Immature natural killer cell (primary cell): ENCODE measurements at regions not wholly inside any gene's neighbourhood (a gene's known extent, or its start where the extent isn't known, plus 50 kb on each side); places are given as distances from the start of the nearest gene placed in this dataset.

Experiments
- DNase-seq, 3 donors: peaks; one replicate each; pipeline ENCODE4 v3.0.0; 2022; ENCODE audit warnings: mixed read lengths in 1 of 3
- H3K27ac Mint-ChIP-seq, 6 donors: one replicate each; pipeline ENCODE4 v1.8.0; 2020; ENCODE audit warnings: mixed read lengths in 6 of 6, mild to moderate bottlenecking in 5 of 6, inconsistent platforms in 4 of 6, moderate library complexity in 3 of 6
- H3K27me3 Mint-ChIP-seq, 3 donors: one replicate each; pipeline ENCODE4 v1.8.0; 2020 to 2021; ENCODE audit warnings: low read depth in 3 of 3, mild to moderate bottlenecking in 3 of 3, mixed read lengths in 3 of 3, moderate library complexity in 3 of 3, inconsistent platforms in 1 of 3
- H3K36me3 Mint-ChIP-seq, 3 donors: one replicate each; pipeline ENCODE4 v1.8.0; 2020; ENCODE audit warnings: mixed read lengths in 3 of 3, inconsistent platforms in 2 of 3, mild to moderate bottlenecking in 2 of 3
- H3K4me1 Mint-ChIP-seq, 2 donors: one replicate each; pipeline ENCODE4 v1.8.0; 2020; ENCODE audit warnings: inconsistent platforms in 2 of 2, mild to moderate bottlenecking in 2 of 2, mixed read lengths in 2 of 2, moderate library complexity in 1 of 2
- H3K4me3 Mint-ChIP-seq, 5 donors: one replicate each; pipeline ENCODE4 v1.8.0; 2020; ENCODE audit warnings: mild to moderate bottlenecking in 5 of 5, mixed read lengths in 5 of 5, inconsistent platforms in 3 of 5, moderate library complexity in 3 of 5
- H3K9me3 Mint-ChIP-seq, 6 donors: one replicate each; pipeline ENCODE4 v1.8.0; 2020; ENCODE audit warnings: mild to moderate bottlenecking in 6 of 6, mixed read lengths in 6 of 6, inconsistent platforms in 4 of 6, moderate library complexity in 3 of 6

DNA sequence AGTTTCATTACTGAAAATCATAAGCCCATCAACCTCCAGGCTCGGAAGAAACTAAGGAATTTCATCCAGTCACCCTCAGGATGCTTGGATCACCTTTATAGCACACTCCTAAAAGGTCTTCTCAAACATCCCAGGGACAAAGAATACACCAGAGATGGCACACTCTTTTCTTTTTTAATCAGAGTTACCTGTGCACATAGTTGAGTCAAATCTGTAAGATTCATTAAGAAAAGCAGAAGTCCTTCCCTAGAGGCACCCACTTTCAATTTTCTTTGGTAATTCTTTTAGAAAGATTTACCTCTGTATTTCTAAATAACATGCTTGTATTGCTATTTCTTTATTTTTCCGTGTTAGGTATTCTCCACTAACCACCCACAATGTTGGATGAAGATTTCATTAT lies 50.6 kb upstream of the IL6 start:
- H3K4me3 Mint-ChIP-seq, result no peak overlapping the region

DNA sequence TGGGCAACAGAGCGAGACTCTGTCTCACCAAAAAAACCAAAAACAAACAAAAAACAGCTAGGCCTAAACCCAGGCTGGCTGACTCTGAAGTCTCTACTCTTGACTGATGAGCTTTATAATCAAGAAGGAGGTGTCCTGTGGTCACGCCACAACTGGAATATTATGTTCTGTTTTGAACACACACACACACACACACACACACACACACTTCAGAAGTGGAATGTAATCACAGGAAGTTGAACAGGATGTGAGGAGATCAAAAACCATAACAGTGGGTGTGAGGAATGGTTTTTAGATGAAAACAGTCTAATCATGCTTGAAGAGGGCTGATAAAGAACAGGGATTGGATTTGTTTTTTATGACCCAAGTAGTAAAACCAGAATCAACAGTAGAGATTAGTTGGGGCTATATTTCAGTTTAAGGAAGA lies 51.1 kb upstream of the IL6 start:
- Mint-ChIP-seq H3K4me3 (peak overlapping the region in 1 of 5 donors; percentile 42), H3K4me1 (peaks cover 4 to 15% of the 10 kb centered on the region in 2 donors), H3K27me3 (peaks cover 0 to 10% (median under 1%) of the 10 kb centered on the region in 3 donors), H3K9me3 (peaks cover 0 to 2% (median 0%) of the 10 kb centered on the region in 6 donors), H3K36me3 (no peaks in the 10 kb centered on the region), H3K27ac (no peak overlapping the region)
- DNase-seq, result no peak

More for the DNA sequence above, 50.6 kb upstream of the IL6 start:
- no peak for DNase-seq
- Mint-ChIP-seq H3K27me3 (peaks cover 0 to 11% (median 2%) of the 10 kb centered on the region in 3 donors), H3K36me3 (no peaks in the 10 kb centered on the region), H3K4me1 (peaks cover 4 to 15% of the 10 kb centered on the region in 2 donors), H3K27ac (no peak overlapping the region), H3K9me3 (peaks cover 0 to 2% (median 0%) of the 10 kb centered on the region in 6 donors)

DNA sequence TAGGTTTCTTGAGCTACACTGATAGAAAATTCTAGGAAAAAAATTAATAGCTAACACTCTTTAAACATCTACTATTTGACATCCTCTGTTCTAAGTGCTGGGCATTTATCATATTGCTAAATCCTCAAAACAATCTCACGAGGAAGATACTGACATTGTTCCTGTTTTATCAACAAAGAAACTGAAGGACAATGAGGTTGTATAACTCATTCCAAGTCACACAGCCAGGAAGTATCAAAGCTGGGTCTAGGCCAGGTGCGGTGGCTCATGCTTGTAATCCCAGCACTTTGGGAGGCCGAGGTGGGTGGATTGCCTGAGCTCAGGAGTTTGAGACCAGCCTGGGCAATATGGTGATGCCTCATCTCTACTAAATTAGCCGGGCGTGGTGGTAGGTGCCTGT lies 51.6 kb upstream of the IL6 start:
- DNase-seq, result no peak
- peaks cover 0 to 2% (median 0%) of the 10 kb centered on the region in 6 donors for H3K9me3 Mint-ChIP-seq
- H3K4me3 Mint-ChIP-seq, result no peak overlapping the region
- H3K4me1 Mint-ChIP-seq, result peaks cover 4 to 15% of the 10 kb centered on the region in 2 donors
- peaks cover 0 to 6% (median 0%) of the 10 kb centered on the region in 3 donors for H3K27me3 Mint-ChIP-seq
- H3K36me3 Mint-ChIP-seq, result no peaks in the 10 kb centered on the region
- H3K27ac Mint-ChIP-seq, result no peak overlapping the region

DNA sequence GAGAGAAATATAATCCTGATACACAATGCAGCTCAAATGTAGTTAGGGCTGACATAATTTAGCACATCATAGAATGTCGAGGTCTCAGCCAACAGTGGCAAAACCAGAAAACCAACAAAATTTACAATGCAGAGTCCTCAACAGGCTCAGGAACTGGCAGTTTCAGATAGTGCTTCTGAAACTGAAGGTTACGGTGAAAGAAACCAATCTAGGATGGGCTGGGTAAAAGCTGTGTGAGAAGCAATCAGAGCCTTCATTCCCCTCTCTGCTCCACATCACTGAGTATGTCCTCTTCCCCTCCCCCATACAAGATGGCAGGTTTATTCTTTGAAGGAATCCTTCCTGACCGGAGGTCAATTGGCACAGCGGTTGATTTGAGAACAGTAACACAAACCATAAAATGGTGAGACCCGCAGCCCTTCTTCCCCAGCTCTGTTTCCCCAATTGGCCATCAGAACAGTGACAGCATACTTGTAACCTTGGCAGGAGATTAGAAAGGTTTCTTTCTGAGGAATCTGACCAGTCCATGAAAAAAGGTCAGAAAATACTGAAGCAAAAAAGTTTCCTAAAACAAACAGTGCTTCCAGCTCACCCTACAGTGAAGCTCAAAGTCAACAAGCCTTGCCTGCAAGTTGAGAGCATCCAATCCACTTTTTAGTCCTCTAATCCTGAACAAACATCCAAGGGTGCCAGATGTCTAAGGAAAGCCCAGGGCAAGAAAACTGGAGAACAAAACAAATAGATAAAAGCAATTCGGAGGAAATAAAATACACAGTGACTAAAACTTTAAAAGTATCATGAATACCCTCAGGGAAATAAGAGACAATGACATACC lies 53.9 kb upstream of the IL6 start:
- H3K9me3 Mint-ChIP-seq, result peaks cover 0 to 2% (median 0%) of the 10 kb centered on the region in 6 donors
- no peaks in the 10 kb centered on the region for H3K36me3 Mint-ChIP-seq
- DNase-seq, result no peak
- no peak overlapping the region for H3K4me3 Mint-ChIP-seq
- peaks cover 4 to 11% of the 10 kb centered on the region in 2 donors for H3K4me1 Mint-ChIP-seq
- peaks cover 0 to 3% (median under 1%) of the 10 kb centered on the region in 3 donors for H3K27me3 Mint-ChIP-seq
- H3K27ac Mint-ChIP-seq, result no peak overlapping the region

DNA sequence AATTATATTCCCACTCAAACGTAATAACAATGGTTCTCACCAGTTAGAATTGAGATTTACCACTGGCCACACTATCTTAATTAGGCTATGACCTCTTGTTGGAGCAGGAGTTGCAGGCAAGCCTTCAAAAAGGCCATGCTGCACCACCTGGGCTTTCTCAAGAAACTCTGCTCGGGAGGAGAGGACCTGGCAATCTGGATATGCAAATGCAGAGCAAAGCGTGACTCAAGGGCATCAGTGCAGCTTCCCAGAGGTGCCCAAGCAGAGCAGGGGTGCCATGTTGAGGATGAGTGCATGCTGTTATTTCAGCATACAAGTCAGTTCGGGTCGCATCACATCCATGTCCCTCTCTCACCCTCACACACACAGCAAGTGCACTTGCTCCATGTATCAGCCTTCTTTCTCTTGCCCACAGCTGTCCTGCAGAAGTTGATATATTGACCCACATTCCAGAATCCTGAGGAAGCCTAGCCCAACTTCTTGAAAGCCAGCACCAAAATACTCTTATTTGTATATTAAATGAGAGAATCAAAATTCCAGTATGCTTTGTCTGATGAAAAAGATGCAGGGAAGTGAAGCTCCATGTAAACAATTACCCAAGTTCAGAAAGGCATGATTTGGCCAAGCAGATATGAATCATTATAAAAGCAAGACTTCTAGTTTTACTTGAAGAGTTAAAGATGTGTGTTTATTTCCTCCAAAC lies 55.7 kb upstream of the IL6 start:
- DNase-seq, result no peak
- Mint-ChIP-seq H3K27ac (no peak overlapping the region), H3K36me3 (no peaks in the 10 kb centered on the region), H3K4me3 (no peak overlapping the region), H3K9me3 (peaks cover 0 to 2% (median 0%) of the 10 kb centered on the region in 6 donors), H3K27me3 (peaks cover 1 to 2% (median 2%) of the 10 kb centered on the region in 3 donors), H3K4me1 (peaks cover 4 to 6% of the 10 kb centered on the region in 2 donors)

DNA sequence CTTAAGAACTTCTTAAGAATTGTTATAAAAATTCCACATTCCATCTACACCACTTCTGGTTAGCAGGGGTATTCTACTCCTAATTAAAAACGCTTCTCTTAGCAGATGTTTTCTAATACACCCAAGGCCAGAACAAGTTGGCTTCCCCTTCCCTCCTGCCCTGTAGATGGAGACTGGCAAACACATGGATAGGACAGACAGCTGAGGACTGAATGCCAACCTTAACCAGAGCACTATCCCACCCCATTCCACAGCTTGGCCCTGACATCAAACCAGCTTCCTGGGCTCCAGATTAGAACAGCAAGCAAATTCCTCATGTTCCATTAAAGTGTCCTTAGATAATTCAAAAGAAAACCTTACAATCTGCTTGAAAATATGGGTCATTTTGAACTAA lies 56.6 kb upstream of the IL6 start:
- Mint-ChIP-seq H3K4me1 (no peaks in the 10 kb centered on the region), H3K27me3 (peaks cover 1 to 2% (median 2%) of the 10 kb centered on the region in 3 donors)

DNA sequence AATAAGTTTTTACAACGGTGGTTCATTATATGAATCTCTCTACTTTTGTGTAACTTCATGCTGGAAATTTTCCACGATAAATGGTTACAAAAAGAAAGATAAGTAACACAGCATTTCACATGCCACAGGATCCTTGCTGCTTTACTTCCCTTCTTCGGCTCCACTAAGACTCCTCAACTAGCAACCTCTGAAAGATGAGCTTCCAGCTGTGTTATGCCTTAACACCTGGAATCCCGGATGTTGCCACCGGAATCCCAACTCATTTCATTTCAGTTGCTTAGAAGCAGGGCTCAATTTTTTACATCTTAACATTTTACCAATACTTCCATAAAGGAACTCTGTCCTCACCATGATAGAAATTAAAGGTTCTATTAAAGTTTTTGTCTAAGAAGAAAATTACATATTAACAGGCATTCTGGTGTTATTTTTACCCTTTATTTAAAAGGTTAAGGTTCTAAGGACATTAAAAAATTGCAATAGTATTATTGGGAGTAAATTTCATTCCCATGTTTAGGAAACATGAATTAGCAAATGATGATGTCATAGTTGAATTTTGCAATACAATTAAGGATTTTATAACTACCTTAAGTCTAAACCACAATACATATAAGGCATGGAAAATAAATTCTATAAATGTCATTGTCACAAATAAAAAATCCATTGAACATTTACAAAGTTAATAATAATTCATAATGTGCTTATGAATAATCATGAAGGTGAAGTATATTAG lies 57.1 kb upstream of the IL6 start:
- H3K9me3 Mint-ChIP-seq, result peaks cover 0 to 2% (median 0%) of the 10 kb centered on the region in 6 donors
- H3K4me1 Mint-ChIP-seq, result no peaks in the 10 kb centered on the region
- no peak overlapping the region for H3K27ac Mint-ChIP-seq
- peaks cover 1 to 2% (median 2%) of the 10 kb centered on the region in 3 donors for H3K27me3 Mint-ChIP-seq
- DNase-seq, result no peak
- H3K4me3 Mint-ChIP-seq, result no peak overlapping the region
- H3K36me3 Mint-ChIP-seq, result no peaks in the 10 kb centered on the region

More for the DNA sequence above, 56.6 kb upstream of the IL6 start:
- H3K4me3 Mint-ChIP-seq, result no peak overlapping the region
- DNase-seq, result no peak
- no peak overlapping the region for H3K27ac Mint-ChIP-seq
- H3K36me3 Mint-ChIP-seq, result no peaks in the 10 kb centered on the region
- H3K9me3 Mint-ChIP-seq, result peaks cover 0 to 2% (median 0%) of the 10 kb centered on the region in 6 donors

DNA sequence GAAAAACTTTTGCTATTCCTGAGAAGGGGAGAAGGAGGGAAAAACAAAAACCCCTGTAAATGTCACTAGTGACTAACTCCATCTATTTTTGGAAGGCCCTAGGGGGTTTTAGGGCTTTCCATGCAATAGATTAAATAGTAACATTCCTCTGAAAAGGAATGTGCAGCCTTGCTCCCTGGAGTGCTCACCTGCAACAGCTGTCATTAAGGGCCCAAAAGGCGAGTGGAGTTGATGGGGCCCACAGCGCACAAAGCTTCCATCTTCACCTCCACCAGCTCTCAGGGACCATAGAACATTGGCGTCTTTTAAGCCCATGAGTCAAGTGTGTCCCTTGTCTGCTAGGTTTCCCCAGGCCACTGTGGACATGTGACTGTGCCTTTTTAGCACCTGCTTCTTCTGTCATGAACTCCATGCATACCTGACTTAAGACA lies 58.0 kb upstream of the IL6 start:
- Mint-ChIP-seq H3K9me3 (peaks cover 0 to 2% (median 0%) of the 10 kb centered on the region in 6 donors), H3K27me3 (peaks cover 1 to 2% (median 2%) of the 10 kb centered on the region in 3 donors), H3K4me1 (no peaks in the 10 kb centered on the region), H3K27ac (no peak overlapping the region), H3K4me3 (no peak overlapping the region), H3K36me3 (no peaks in the 10 kb centered on the region)
- no peak for DNase-seq

DNA sequence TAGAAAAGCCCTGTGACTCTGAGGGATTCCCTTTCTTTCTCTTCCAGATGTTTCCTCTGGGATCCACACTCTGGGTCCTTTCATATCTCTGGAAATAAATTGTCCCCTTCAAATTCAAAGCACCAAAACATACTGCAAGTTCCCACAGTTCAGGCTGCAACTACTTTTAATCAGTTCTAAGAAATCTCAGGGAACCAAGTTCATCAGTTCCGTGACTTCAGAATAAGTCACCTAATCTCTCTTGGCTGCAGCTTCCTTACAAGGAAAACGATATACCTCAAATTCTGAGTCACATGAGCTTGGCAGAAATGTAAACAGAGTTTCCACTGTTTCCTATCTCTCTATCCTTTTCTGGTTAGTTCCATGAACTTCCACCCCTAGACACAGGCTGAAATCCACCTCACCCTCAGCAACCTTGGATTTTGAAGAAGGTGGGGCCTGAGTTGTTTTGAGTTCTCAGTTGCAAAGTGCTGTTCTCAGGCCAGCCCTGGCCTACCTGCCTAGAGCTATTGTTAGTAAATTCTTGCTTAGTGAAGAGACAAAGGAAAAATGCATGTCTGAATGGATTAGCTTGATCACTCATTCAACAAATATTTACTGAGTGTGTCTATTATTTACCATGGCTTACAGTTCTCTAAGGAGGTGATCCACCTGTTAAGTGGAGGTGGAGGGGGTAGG lies 59.3 kb upstream of the IL6 start:
- DNase-seq, result no peak
- peaks cover 1 to 4% (median 2%) of the 10 kb centered on the region in 3 donors for H3K27me3 Mint-ChIP-seq
- no peak overlapping the region for H3K27ac Mint-ChIP-seq
- no peak overlapping the region for H3K4me3 Mint-ChIP-seq
- H3K36me3 Mint-ChIP-seq, result no peaks in the 10 kb centered on the region
- H3K4me1 Mint-ChIP-seq, result no peaks in the 10 kb centered on the region
- H3K9me3 Mint-ChIP-seq, result no peaks in the 10 kb centered on the region

DNA sequence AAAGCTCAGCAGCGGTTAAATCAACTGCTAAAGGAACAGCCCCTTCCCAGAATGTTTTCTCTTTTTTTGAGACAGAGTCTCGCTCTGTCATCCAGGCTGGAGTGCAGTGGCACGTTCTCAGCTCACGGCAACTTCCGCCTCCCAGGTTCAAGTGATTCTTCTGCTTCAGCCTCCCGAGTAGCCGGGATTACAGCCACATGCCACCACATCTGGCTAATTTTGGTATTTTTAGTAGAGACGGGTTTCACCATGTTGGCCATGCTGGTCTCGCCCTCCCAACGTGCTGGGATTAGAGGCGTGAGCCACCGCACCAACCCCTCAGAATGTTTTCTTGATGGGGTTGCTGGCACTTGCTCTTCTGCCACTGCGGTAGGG lies 59.8 kb upstream of the IL6 start:
- Mint-ChIP-seq H3K4me3 (no peak overlapping the region), H3K4me1 (no peaks in the 10 kb centered on the region), H3K27me3 (peaks cover 1 to 4% (median 2%) of the 10 kb centered on the region in 3 donors), H3K9me3 (no peaks in the 10 kb centered on the region), H3K27ac (no peak overlapping the region), H3K36me3 (no peaks in the 10 kb centered on the region)
- no peak for DNase-seq

DNA sequence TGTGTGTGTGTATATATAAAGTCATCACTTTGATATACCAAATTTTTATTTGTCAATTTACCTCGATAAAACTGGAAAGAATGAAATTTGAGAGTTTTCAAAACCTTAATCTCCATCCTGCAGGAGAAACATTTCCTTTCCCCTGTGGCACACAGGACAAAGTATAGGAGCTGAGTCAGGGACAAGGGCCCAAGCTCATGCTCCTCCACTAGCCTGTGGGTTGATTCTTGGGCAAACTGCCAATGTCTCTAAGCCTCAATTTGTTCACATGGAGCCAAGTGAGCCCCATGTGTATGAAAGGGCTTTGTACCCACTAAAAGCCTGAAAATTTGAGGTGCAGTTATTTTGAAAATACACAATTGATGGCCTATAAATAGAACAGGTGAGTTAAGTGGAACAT lies 60.3 kb upstream of the IL6 start:
- H3K4me1 Mint-ChIP-seq, result no peaks in the 10 kb centered on the region
- no peaks in the 10 kb centered on the region for H3K36me3 Mint-ChIP-seq
- DNase-seq, result no peak
- H3K9me3 Mint-ChIP-seq, result no peaks in the 10 kb centered on the region
- H3K4me3 Mint-ChIP-seq, result no peak overlapping the region
- H3K27ac Mint-ChIP-seq, result no peak overlapping the region
- H3K27me3 Mint-ChIP-seq, result peaks cover 1 to 3% (median 2%) of the 10 kb centered on the region in 3 donors

DNA sequence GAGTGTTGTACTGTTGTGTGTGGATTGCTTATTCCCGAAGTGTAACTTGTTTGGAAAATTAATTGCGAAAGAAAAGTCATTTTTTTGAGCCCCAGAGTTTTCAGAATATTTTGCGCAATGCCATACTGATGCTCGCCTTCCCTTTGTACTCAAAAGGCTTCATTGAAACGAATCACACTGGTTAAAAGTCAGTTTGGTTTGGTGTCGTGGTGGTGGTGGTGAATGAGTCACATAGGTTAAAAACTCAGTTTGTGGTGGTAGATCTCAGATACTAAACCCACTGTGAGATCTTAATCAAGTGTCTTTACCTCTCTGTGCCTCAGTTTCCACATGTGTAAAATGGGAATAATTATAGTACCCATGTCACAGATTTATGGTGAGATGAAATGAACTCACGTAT lies 61.1 kb upstream of the IL6 start:
- Mint-ChIP-seq H3K27me3 (peaks cover 1 to 2% (median 2%) of the 10 kb centered on the region in 3 donors), H3K36me3 (no peaks in the 10 kb centered on the region), H3K4me1 (no peaks in the 10 kb centered on the region), H3K4me3 (no peak overlapping the region), H3K9me3 (no peaks in the 10 kb centered on the region), H3K27ac (no peak overlapping the region)
- no peak for DNase-seq

DNA sequence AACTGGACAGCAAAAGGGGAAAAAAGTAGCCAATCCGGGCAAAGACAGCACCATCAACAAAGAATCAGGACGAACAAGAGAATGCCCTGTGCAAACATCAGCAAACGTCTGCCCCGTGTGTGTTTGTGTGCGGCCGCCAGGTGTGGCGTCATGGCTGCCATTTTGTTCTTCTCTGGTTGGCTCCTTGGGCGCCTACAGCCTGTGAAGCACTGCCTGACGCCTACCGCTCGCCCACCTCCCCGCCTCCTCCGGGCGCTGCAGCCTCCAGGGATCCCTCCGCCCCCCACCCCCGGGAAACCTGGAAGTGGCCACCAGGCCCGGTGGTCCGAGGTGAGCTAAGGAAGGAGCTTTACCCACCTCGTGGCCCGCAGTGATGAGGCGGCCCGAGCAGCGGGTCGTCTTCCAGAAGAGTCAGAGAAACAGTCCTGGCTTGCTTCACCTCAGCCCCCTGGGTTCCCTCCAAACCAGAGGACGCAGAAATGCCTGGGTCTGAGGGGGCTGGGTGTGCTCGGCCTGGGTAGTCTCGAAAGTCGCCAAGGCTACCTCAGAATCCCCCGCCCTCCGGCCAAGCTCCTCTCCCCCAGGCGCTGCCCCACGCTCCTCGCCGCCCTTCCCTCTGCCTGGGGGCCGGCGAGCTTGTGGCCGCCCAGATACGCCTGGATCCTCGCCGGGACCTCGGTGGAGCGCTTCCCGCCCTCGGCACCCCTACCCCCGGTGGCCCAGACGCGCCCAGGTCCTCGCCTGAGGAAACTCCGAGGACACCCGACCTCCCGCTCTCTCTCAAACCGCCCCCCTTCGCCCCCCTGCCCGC lies 61.8 kb upstream of the IL6 start:
- Mint-ChIP-seq H3K4me1 (no peaks in the 10 kb centered on the region), H3K4me3 (no peak overlapping the region), H3K27ac (no peak overlapping the region), H3K9me3 (no peaks in the 10 kb centered on the region), H3K27me3 (peaks cover 1 to 2% (median 2%) of the 10 kb centered on the region in 3 donors), H3K36me3 (no peaks in the 10 kb centered on the region)
- no peak for DNase-seq
